ENCODE measurements at regions not wholly inside any gene's neighbourhood (a gene's known extent, or its start where the extent isn't known, plus 50 kb on each side); places are given as distances from the start of the nearest gene placed in this dataset.

DNA sequence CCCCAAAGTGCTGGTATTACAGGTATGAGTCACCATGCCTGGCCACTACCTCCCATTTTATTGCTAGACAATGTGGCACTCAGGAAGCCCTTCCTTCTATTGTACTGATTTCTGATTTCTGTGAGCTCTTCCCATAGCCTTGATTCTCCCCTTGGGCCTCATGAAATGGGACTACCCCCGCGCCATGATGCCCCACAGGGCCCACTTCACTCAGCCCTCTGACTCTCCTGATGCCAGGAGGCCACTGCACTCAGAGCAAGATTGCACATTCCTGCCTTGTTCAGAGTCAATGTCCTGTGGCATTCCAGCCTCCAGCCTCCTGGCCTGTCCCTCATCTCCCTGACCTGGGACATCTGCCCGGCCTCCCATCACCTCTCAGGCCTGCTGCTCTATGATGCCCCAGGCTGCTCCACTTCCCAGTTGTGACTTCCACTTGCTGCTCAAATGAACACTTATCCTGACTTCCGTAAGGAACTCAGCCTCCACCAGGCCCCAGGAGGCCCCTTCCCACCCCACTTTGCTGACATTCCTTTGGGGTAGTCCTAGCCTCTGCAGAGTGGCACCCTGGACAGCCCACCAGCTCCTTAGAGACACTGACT is 66.6 kb upstream of the KSR1 start:
- no peak overlapping the region for H3K9ac ChIP-seq (ENCODE audit: low read length in 3 of 3)
- H3K9me3 ChIP-seq (ENCODE audit: control insufficient read depth in 2 of 3, insufficient read depth in 1 of 3, low read length in 3 of 3), result no peaks in the 10 kb centered on the region
- H3K27ac ChIP-seq (ENCODE audit: low read depth in 2 of 2, low read length in 2 of 2), result no peak overlapping the region
- H3K36me3 ChIP-seq (ENCODE audit: control insufficient read depth in 2 of 3, insufficient read depth in 3 of 3, low read length in 3 of 3), result no peaks in the 10 kb centered on the region
- TF ChIP-seq, protein P1, sequence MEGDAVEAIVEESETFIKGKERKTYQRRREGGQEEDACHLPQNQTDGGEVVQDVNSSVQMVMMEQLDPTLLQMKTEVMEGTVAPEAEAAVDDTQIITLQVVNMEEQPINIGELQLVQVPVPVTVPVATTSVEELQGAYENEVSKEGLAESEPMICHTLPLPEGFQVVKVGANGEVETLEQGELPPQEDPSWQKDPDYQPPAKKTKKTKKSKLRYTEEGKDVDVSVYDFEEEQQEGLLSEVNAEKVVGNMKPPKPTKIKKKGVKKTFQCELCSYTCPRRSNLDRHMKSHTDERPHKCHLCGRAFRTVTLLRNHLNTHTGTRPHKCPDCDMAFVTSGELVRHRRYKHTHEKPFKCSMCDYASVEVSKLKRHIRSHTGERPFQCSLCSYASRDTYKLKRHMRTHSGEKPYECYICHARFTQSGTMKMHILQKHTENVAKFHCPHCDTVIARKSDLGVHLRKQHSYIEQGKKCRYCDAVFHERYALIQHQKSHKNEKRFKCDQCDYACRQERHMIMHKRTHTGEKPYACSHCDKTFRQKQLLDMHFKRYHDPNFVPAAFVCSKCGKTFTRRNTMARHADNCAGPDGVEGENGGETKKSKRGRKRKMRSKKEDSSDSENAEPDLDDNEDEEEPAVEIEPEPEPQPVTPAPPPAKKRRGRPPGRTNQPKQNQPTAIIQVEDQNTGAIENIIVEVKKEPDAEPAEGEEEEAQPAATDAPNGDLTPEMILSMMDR (IDR thresholded peaks at IDR 0.05; ENCODE audit: borderline replicate concordance, extremely low read depth, insufficient read depth), result no peak
- H3K4me1 ChIP-seq (ENCODE audit: control insufficient read depth in 2 of 3, insufficient read depth in 2 of 3, low read depth in 1 of 3, low read length in 3 of 3), result no peaks in the 10 kb centered on the region
- FAIRE-seq (no peak), DNase-seq (no peak)
- no peak overlapping the region for H3K4me3 ChIP-seq (ENCODE audit: low read length in 3 of 3)
- no peaks in the 10 kb centered on the region for H3K27me3 ChIP-seq (ENCODE audit: control insufficient read depth, insufficient read depth, low read length)
- intact Hi-C loops (cut with DNase I), result loop anchor here (10.0 kb wide), 1 partner anchor 65 kb away; the partner anchor contains the start of gene KSR1

DNA sequence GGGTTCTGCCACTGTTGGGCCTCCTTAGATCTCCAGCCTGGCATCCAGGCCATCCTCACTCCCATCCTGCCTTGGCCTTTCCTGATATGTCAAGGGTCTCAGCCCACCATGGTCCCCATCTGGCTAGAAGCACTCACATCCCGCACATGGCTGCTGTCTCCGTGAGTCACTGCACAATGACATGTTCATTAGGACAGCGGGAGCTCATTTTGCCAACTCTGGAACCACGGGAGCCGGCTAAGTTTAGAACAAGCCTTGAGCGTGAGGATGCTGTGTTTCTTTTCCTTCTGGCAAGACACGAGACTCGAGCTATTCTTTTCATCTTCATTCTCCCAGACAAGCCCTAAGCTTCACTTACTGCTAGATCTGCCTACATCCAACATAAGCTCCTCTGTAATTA is 65.7 kb upstream of the KSR1 start:
- no peaks in the 10 kb centered on the region for H3K36me3 ChIP-seq (ENCODE audit: control insufficient read depth in 2 of 3, insufficient read depth in 3 of 3, low read length in 3 of 3)
- no peak overlapping the region for H3K4me3 ChIP-seq (ENCODE audit: low read length in 3 of 3)
- H3K9ac ChIP-seq (ENCODE audit: low read length in 3 of 3), result no peak overlapping the region
- DNase-seq (no peak), FAIRE-seq (no peak)
- no peaks in the 10 kb centered on the region for H3K4me1 ChIP-seq (ENCODE audit: control insufficient read depth in 2 of 3, insufficient read depth in 2 of 3, low read depth in 1 of 3, low read length in 3 of 3)
- no peak overlapping the region for H3K27ac ChIP-seq (ENCODE audit: low read depth in 2 of 2, low read length in 2 of 2)
- no peaks in the 10 kb centered on the region for H3K9me3 ChIP-seq (ENCODE audit: control insufficient read depth in 2 of 3, insufficient read depth in 1 of 3, low read length in 3 of 3)
- TF ChIP-seq, protein P1 (IDR thresholded peaks at IDR 0.05; ENCODE audit: borderline replicate concordance, extremely low read depth, insufficient read depth), result no peak
- intact Hi-C loops (cut with DNase I), result no loop called here
- H3K27me3 ChIP-seq (ENCODE audit: control insufficient read depth, insufficient read depth, low read length), result no peaks in the 10 kb centered on the region

GRCh38 chr17:27391427-27391826 is 64.8 kb upstream of the KSR1 start:
- Histone ChIP-seq H3K36me3 (ENCODE audit: control insufficient read depth in 2 of 3, insufficient read depth in 3 of 3, low read length in 3 of 3) (no peaks in the 10 kb centered on the region), H3K4me3 (ENCODE audit: low read length in 3 of 3) (no peak overlapping the region), H3K27ac (ENCODE audit: low read depth in 2 of 2, low read length in 2 of 2) (no peak overlapping the region), H3K4me1 (ENCODE audit: control insufficient read depth in 2 of 3, insufficient read depth in 2 of 3, low read depth in 1 of 3, low read length in 3 of 3) (no peaks in the 10 kb centered on the region), H3K27me3 (ENCODE audit: control insufficient read depth, insufficient read depth, low read length) (no peaks in the 10 kb centered on the region), H3K9me3 (ENCODE audit: control insufficient read depth in 2 of 3, insufficient read depth in 1 of 3, low read length in 3 of 3) (no peaks in the 10 kb centered on the region), H3K9ac (ENCODE audit: low read length in 3 of 3) (no peak overlapping the region)
- intact Hi-C loops (cut with DNase I), result no loop called here
- DNase-seq (no peak), FAIRE-seq (no peak)
- TF ChIP-seq, protein P1 (IDR thresholded peaks at IDR 0.05; ENCODE audit: borderline replicate concordance, extremely low read depth, insufficient read depth), result no peak

GRCh38 chr17:27396045-27396444 is 60.2 kb upstream of the KSR1 start:
- H3K27me3 ChIP-seq (ENCODE audit: control insufficient read depth, insufficient read depth, low read length), result no peaks in the 10 kb centered on the region
- no peaks in the 10 kb centered on the region for H3K36me3 ChIP-seq (ENCODE audit: control insufficient read depth in 2 of 3, insufficient read depth in 3 of 3, low read length in 3 of 3)
- H3K27ac ChIP-seq (ENCODE audit: low read depth in 2 of 2, low read length in 2 of 2), result no peak overlapping the region
- no peak for FAIRE-seq
- H3K9ac ChIP-seq (ENCODE audit: low read length in 3 of 3), result no peak overlapping the region
- no peaks in the 10 kb centered on the region for H3K9me3 ChIP-seq (ENCODE audit: control insufficient read depth in 2 of 3, insufficient read depth in 1 of 3, low read length in 3 of 3)
- intact Hi-C loops (cut with DNase I), result no loop called here
- H3K4me1 ChIP-seq (ENCODE audit: control insufficient read depth in 2 of 3, insufficient read depth in 2 of 3, low read depth in 1 of 3, low read length in 3 of 3), result no peaks in the 10 kb centered on the region
- no peak overlapping the region for H3K4me3 ChIP-seq (ENCODE audit: low read length in 3 of 3)
- TF ChIP-seq, protein P1 (IDR thresholded peaks at IDR 0.05; ENCODE audit: borderline replicate concordance, extremely low read depth, insufficient read depth), result no peak
- DNase-seq, result no peak

All from kidney (tissue), 13 donors.